MM.1S (cell line): ENCODE measurements at regions not wholly inside any gene's neighbourhood (a gene's known extent, or its start where the extent isn't known, plus 50 kb on each side); places are given as distances from the start of the nearest gene placed in this dataset.

Source experiments
- EZH2 ChIP-seq: fragments of 300-600 bp; sonication (generic); optimal IDR thresholded peaks from 2 replicates; pipeline ENCODE3; 2017; ENCODE audit warnings: low read depth, mild to moderate bottlenecking, antibody characterized with exemption, low read length, mixed read lengths
- EZH2phosphoT487 ChIP-seq: fragments of 300-600 bp; sonication (generic); IDR thresholded peaks from 2 replicates; pipeline ENCODE4 v1.6.1; 2018; ENCODE audit warnings: antibody characterized with exemption, low read length
- TF ChIP-seq, protein P1 (sequence below): fragments of 300-600 bp; sonication (generic); IDR thresholded peaks from 2 replicates; pipeline ENCODE4 v1.5.1; 2016; ENCODE audit warnings: antibody characterized with exemption, low read length, mixed read lengths

GRCh38 chr3:80368616-80369015, 600.8 kb upstream of the ROBO1 start:
- TF ChIP-seq, protein P1, sequence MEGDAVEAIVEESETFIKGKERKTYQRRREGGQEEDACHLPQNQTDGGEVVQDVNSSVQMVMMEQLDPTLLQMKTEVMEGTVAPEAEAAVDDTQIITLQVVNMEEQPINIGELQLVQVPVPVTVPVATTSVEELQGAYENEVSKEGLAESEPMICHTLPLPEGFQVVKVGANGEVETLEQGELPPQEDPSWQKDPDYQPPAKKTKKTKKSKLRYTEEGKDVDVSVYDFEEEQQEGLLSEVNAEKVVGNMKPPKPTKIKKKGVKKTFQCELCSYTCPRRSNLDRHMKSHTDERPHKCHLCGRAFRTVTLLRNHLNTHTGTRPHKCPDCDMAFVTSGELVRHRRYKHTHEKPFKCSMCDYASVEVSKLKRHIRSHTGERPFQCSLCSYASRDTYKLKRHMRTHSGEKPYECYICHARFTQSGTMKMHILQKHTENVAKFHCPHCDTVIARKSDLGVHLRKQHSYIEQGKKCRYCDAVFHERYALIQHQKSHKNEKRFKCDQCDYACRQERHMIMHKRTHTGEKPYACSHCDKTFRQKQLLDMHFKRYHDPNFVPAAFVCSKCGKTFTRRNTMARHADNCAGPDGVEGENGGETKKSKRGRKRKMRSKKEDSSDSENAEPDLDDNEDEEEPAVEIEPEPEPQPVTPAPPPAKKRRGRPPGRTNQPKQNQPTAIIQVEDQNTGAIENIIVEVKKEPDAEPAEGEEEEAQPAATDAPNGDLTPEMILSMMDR, result no peak
- TF ChIP-seq EZH2, result no peak
- no peak for TF ChIP-seq EZH2phosphoT487
